GM23338 (cell line): ENCODE measurements at regions not wholly inside any gene's neighbourhood (a gene's known extent, or its start where the extent isn't known, plus 50 kb on each side); places are given as distances from the start of the nearest gene placed in this dataset.

ENCODE experiments used
- EZH2 ChIP-seq: fragments of 200-600 bp; sonication (generic); IDR thresholded peaks from one replicate; pipeline ENCODE4 v1.8.0; 2017; ENCODE audit warnings: antibody characterized with exemption, mild to moderate bottlenecking, low read depth; ENCODE audit not compliant: unreplicated experiment
- EZH2phosphoT487 ChIP-seq: fragments of 200-600 bp; sonication (generic); IDR thresholded peaks from one replicate; pipeline ENCODE4 v1.8.1; 2018; ENCODE audit warnings: antibody characterized with exemption; ENCODE audit not compliant: unreplicated experiment
- JUNB ChIP-seq: IDR thresholded peaks from one replicate; pipeline ENCODE4 v1.6.1; 2016; ENCODE audit warnings: antibody characterized with exemption; ENCODE audit not compliant: unreplicated experiment
- NANOG ChIP-seq: IDR thresholded peaks from 2 replicates; pipeline ENCODE4 v1.6.1; 2016; ENCODE audit warnings: antibody characterized with exemption, borderline replicate concordance
- POLR2AphosphoS5 ChIP-seq: IDR thresholded peaks from 2 replicates; pipeline ENCODE4 v1.6.1; 2016; ENCODE audit warnings: antibody characterized with exemption, low read depth
- STAT1 ChIP-seq: IDR thresholded peaks from one replicate; pipeline ENCODE4 v1.6.1; 2016; ENCODE audit warnings: antibody characterized with exemption; ENCODE audit not compliant: unreplicated experiment
- ZNF331 ChIP-seq: fragments of 250-450 bp; sonication (Bioruptor Pico); IDR thresholded peaks from 2 replicates; pipeline ENCODE4 v1.5.0; 2020; ENCODE audit warnings: low read depth, mild to moderate bottlenecking, moderate library complexity
- TF ChIP-seq, protein P1 (sequence below), 2 experiments: fragments of 200-600 bp in 1 of 2; sonication (generic) in 1 of 2; conservative IDR thresholded peaks; 2 replicates each; pipeline versions ENCODE4 v1.5.1 to v1.6.1; 2016 to 2017; ENCODE audit warnings: antibody characterized with exemption in 2 of 2, low read depth in 2 of 2, mild to moderate bottlenecking in 2 of 2, moderate library complexity in 1 of 2
- TF ChIP-seq, protein P2 (sequence below): IDR thresholded peaks from one replicate; pipeline ENCODE4 v1.6.1; 2018; ENCODE audit warnings: antibody characterized with exemption; ENCODE audit not compliant: unreplicated experiment

GRCh38 chr4:179130122-179130714 is 1688.0 kb upstream of the AGA start:
- TF ChIP-seq EZH2: no peak
- TF ChIP-seq, protein P1, sequence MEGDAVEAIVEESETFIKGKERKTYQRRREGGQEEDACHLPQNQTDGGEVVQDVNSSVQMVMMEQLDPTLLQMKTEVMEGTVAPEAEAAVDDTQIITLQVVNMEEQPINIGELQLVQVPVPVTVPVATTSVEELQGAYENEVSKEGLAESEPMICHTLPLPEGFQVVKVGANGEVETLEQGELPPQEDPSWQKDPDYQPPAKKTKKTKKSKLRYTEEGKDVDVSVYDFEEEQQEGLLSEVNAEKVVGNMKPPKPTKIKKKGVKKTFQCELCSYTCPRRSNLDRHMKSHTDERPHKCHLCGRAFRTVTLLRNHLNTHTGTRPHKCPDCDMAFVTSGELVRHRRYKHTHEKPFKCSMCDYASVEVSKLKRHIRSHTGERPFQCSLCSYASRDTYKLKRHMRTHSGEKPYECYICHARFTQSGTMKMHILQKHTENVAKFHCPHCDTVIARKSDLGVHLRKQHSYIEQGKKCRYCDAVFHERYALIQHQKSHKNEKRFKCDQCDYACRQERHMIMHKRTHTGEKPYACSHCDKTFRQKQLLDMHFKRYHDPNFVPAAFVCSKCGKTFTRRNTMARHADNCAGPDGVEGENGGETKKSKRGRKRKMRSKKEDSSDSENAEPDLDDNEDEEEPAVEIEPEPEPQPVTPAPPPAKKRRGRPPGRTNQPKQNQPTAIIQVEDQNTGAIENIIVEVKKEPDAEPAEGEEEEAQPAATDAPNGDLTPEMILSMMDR (conservative IDR thresholded peaks at IDR 0.05; ENCODE audit: low read depth in 2 of 2): no peak
- TF ChIP-seq JUNB: no peak
- no peak for TF ChIP-seq STAT1
- TF ChIP-seq NANOG: no peak
- no peak for TF ChIP-seq ZNF331
- TF ChIP-seq POLR2AphosphoS5: no peak
- TF ChIP-seq, protein P2, sequence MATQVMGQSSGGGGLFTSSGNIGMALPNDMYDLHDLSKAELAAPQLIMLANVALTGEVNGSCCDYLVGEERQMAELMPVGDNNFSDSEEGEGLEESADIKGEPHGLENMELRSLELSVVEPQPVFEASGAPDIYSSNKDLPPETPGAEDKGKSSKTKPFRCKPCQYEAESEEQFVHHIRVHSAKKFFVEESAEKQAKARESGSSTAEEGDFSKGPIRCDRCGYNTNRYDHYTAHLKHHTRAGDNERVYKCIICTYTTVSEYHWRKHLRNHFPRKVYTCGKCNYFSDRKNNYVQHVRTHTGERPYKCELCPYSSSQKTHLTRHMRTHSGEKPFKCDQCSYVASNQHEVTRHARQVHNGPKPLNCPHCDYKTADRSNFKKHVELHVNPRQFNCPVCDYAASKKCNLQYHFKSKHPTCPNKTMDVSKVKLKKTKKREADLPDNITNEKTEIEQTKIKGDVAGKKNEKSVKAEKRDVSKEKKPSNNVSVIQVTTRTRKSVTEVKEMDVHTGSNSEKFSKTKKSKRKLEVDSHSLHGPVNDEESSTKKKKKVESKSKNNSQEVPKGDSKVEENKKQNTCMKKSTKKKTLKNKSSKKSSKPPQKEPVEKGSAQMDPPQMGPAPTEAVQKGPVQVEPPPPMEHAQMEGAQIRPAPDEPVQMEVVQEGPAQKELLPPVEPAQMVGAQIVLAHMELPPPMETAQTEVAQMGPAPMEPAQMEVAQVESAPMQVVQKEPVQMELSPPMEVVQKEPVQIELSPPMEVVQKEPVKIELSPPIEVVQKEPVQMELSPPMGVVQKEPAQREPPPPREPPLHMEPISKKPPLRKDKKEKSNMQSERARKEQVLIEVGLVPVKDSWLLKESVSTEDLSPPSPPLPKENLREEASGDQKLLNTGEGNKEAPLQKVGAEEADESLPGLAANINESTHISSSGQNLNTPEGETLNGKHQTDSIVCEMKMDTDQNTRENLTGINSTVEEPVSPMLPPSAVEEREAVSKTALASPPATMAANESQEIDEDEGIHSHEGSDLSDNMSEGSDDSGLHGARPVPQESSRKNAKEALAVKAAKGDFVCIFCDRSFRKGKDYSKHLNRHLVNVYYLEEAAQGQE: no peak
- no peak for TF ChIP-seq EZH2phosphoT487
